GM18951 (cell line): ENCODE measurements at regions not wholly inside any gene's neighbourhood (a gene's known extent, or its start where the extent isn't known, plus 50 kb on each side); places are given as distances from the start of the nearest gene placed in this dataset.

Experiments used
- POLR2A ChIP-seq: IDR thresholded peaks from 4 replicates; pipeline ENCODE4 v1.6.1; 2011; ENCODE audit warnings: mild to moderate bottlenecking; ENCODE audit not compliant: insufficient read length, insufficient read depth; ENCODE audit errors: extremely low read depth
- in situ Hi-C: fragments of 300-500 bp; cut with MboI; formaldehyde crosslinking; loops from one replicate; pipeline ENCODE4 v1.12.0; 2022; ENCODE audit warnings: low sequenced_read_pairs, mixed read lengths, inconsistent platforms; ENCODE audit not compliant: unreplicated experiment

DNA sequence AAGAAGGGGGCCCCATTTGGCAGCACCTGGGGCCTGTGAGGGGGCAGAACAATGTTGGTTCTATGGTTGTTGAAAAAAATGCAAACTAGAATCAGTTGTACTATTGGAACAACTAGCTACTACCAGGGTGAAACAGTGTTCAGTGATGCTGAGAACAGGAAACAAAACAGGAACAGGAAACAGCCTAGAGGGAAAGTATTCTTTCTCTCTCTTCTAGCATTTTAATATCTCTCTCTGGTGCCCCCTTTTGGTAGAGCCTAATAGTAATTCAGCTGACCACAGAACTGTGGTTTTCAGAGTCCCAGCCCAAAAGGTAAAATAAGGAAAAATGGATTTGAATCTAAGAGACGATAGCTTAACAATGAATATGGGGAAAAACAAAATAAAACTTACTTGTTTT lies 138.0 kb upstream of the KCNN2 start:
- in situ Hi-C loops = no loop called here
- TF ChIP-seq POLR2A = no peak

DNA sequence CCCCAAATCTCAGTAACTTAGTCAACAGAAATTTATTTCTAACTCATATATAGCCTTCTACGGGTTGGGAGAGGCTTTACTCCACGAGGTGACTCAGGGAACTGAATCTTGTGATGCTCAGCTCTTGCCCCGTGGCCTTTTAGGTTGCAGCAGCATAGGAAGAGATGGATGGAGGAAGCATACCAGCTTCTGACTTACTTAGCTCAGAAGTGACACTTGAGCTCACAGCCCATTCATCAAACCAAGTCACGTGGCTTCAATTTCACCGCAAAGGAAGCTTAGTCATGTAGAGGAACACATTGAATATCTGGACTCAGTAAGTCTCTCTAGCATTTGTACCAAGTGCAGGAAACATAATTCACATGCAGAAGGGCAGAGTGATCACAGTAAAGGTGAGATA lies 124.1 kb upstream of the KCNN2 start:
- in situ Hi-C loops = no loop called here
- no peak for TF ChIP-seq POLR2A

DNA sequence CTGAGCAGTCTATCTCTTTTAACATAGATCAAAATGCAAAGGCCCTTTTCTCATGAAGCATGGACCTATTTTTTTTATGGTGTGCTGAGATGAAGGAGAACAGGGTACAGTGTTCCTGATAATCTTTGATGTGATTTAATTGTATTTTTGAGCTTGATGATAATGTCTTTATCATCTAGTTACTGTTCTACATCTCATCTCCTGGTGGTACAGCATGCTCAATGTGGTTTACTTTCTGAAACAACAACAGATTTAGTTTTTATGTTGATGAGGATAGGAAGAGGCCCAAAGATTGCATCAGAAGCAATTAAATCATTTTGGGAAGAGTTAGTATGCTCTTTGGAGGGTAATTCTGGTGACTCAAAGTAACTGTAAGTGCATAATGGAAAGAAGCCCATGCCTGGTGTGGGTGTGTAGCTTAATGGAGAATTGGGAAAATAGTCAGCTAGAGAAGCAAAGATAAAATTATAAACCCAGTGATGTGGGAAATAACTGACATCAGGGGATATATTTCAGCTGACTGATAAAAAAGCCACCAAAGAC lies 123.0 kb upstream of the KCNN2 start:
- no peak for TF ChIP-seq POLR2A

DNA sequence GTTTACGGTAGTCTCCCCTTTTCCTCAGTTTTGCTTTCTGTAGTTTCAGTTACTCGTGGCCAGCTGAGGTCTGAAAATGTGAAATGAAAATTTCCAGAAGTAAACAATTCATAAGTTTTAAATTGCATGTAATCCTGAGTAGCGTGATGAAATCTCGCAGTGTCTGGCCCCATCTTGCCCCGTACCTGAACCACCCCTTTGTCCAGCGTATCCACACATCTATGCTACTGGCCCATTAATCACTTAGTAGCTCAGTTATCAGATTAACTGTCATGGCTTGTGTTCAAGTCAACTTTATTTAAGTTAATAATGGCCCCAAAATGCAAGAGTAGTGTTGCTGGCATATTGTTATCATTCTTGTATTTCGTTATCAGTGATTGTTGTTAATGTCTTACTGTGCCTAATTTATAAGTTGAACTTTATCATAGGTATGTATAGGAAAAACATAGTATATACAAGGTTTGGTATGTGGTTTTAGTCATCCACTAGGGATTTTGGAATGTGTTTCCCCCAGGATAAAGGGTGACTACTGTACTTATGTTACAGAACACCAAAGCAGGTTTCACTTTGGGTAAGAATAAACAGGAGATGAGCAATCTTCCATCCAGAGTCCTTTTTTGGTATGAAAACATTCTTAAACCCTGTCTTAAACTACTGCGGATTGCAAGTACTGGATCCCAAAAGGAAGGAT lies 118.4 kb upstream of the KCNN2 start:
- in situ Hi-C loops = no loop called here
- TF ChIP-seq POLR2A = no peak

More for the DNA sequence above, 123.0 kb upstream of the KCNN2 start:
- in situ Hi-C loops = no loop called here

DNA sequence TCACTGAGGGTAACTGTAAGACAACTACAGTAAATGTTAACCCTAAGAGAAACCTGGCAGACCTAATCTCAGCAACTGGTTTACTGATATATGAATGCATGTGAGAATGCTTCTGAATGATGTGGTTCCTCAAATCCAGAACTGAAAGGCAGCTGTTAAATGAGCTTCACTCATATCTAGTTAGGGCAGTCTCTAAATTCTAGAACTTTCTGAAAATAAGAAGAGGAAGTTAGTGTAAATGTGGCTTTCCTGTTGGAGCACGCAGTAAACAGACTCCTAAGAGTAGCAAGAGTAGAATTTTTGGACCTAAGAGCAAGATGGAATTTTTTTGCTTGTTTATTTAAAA lies 117.9 kb upstream of the KCNN2 start:
- in situ Hi-C loops = no loop called here
- TF ChIP-seq POLR2A = no peak

DNA sequence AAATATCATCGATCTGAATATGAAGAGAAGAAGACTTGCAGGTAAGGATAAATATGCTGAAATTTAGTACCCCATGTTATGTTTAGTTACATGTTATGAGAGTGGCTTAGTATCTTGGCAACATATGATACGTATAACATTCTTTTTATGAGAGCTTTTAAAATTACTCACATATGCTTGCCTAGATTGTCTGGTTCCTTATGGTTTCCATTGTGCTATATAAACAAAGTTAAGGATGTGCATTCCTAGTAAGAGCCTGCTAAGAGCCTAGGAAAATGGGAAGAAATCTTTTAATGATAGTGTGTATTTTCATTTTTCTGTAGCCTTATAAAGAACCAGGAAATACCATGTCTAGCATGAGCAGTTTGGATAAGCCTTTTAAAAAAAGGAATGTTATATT lies 112.0 kb upstream of the KCNN2 start:
- in situ Hi-C loops = no loop called here
- no peak for TF ChIP-seq POLR2A

DNA sequence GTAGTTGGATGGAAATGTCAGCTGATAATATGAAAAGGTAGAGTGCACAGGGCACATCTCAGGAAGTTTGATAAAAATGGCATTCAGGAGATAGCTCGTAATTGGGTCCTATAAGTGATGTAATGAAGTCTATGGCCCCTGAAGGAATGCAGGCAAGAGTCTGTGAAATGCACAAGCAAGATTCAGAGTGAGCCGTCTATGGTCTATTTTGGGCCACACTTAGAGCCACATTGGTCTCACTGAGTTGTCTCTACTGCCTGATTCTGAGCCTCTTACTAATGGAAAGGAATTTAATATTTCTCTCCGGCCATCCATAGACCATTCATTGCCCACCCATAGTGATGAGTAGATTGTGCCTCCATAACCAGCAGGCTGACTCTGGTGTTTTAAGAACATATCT lies 111.3 kb upstream of the KCNN2 start:
- in situ Hi-C loops = no loop called here
- no peak for TF ChIP-seq POLR2A

DNA sequence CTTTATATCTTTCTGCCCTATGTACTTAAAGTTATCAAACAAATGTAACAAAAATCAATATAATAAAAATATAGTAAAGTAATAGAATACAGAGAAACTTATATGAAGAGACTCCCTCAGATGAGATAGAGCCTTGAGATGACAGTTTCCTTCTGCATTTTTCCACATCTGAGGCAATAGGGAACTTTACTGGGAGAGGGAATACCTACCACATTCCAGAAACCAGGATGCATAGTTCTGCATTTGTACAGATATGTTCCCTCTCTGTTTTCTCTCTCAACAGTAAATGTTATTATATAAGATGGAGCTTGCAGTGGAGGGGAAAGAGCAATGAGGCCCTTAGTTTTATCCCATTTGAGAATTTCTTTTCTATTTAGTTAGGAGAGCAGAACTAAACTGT lies 109.6 kb upstream of the KCNN2 start:
- in situ Hi-C loops = no loop called here
- TF ChIP-seq POLR2A = no peak

DNA sequence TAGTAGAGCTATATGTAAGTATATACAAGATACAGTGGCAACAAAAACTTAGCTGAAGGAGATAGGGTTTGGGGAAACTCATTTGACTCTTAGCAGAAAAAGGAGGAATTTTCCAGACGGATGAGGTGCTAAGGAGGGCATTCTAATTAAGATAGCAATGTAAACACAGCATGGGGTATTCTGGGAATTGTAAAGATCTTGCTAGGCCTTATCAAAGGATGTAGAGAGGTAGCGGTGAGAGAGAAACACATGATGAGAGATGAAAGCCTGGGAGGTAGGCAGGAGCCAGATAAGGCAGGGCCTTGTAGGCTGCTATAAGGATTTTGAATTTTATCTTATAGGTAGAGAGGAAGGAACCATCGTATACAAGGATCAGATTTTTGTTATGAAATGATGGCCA lies 106.6 kb upstream of the KCNN2 start:
- TF ChIP-seq POLR2A = no peak
- in situ Hi-C loops = no loop called here

DNA sequence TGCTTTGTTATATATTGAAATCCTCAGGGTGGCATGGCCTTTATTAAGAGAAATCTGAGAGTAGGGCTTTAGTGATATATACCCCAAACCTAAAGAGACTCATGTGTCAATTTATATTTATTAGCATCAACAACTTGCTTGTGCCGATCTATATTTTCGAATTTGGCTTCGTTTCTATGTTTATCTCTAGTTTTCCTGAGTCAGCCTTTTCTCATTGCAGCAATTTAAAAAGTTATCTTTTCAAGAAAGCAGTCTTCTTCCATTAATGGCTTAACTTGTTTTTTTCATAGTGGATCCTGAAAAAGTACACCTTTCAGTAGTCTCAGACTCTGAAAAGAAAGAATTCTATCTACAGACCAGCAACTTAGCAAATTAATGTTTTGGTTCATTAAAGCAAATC lies 99.9 kb upstream of the KCNN2 start:
- in situ Hi-C loops = no loop called here
- TF ChIP-seq POLR2A = no peak

DNA sequence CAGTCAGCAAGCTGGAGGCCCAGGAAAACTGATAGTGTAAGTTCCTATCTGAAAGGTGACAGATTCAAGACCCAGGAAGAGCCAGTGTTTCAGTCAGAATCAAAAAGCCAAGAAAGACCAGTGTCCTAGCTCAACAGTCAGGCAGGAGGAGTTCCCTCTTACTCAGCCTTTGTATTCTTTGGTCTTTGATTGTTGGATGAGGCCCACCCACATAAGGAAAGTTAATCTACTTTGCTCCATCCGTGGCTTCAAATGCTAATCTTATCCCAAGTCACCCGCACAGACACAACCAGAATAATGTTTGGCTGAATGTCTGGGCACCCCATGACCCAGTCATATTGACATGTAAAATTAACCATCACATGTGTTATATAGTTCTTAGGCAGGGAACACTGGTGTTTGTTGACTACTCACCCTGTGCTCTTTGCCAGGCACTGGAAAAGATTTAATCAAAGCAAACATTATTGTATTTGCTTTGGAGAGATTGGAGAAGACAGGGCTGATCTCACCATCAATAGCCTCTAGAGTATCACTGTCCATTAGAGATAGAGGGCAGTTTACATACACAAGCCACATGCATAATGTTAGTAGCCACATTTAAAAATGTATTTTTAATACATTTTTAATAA lies 96.3 kb upstream of the KCNN2 start:
- in situ Hi-C loops = no loop called here
- TF ChIP-seq POLR2A = no peak

DNA sequence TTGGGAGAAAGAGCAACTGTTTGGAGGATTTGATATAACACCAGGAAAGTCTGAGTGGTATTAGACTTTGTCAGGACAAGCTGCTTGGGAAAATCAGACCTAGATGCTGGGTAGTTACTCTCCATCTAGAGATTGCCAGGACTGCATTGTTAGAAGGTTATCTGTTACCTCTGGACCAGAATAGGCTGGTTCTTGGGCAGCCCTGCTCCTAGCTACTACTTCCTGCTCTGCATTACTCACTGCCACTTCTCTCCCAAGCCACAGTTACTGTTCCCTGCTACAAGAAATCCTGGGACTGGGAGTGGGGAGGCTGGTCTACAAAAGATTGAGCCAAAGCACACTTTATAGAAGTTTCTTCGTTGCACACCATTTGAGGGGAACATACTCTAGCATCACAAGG lies 95.5 kb upstream of the KCNN2 start:
- in situ Hi-C loops = no loop called here
- TF ChIP-seq POLR2A = no peak

DNA sequence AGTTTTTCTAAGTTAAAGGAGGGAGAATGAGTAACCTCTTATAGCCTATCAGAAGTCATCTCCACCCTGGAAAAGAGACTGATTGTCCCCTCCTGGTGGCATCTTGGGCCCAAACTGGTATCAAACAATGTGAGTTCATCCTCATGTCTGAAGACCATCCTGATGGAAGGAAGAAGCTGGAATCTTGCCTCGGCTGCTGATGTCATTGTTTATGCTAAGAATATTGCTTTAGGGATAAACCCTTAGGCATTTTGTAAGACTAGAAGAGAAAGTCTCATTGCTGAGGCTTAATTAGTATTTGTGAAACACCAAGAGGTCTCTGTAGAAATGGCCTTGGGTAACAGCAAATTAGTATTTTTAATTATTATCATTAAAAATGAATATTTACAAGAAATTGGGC lies 65.7 kb upstream of the KCNN2 start:
- TF ChIP-seq POLR2A = no peak
- in situ Hi-C loops = no loop called here

DNA sequence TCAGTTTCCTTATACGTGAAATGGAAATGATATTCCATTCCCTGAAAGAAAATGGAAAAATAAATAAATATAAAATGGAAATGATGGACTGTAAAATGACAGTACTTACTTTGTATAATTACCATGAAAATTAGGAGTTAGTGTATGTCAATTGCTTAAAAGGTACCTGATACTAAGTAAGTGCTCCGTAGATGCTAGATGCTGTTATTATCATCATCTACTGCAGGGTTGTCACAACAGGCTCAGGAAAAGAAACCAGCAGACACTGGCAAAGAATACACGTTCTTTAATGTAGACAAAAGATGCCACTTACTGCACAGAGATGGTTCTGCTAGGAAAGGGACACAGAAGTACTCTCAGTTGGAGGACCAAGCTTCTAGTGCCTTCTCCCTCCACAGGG lies 64.0 kb upstream of the KCNN2 start:
- in situ Hi-C loops = no loop called here
- TF ChIP-seq POLR2A = no peak
